Chondrocyte (in vitro differentiated cells): ENCODE measurements at regions not wholly inside any gene's neighbourhood (a gene's known extent, or its start where the extent isn't known, plus 50 kb on each side); places are given as distances from the start of the nearest gene placed in this dataset.

ENCODE experiments used
- DNase-seq: peaks from one replicate; pipeline ENCODE4 v3.0.0; 2021; ENCODE audit warnings: mixed read lengths, low spot score
- H3K27ac Mint-ChIP-seq: one replicate; pipeline ENCODE4 v1.8.0; 2021; ENCODE audit warnings: mild to moderate bottlenecking, moderate library complexity, mixed read lengths; ENCODE audit not compliant: unreplicated experiment
- H3K27me3 Mint-ChIP-seq: 2 replicates; pipeline ENCODE4 v1.8.0; 2021; ENCODE audit warnings: low read depth, mixed read lengths
- H3K36me3 Mint-ChIP-seq: 2 replicates; pipeline ENCODE4 v1.8.0; 2021; ENCODE audit warnings: low read depth, mixed read lengths
- H3K4me1 Mint-ChIP-seq: 2 replicates; pipeline ENCODE4 v1.8.0; 2021; ENCODE audit warnings: low read depth, mild to moderate bottlenecking, mixed read lengths
- H3K4me3 Mint-ChIP-seq: one replicate; pipeline ENCODE4 v1.8.0; 2021; ENCODE audit warnings: mild to moderate bottlenecking, moderate library complexity, mixed read lengths; ENCODE audit not compliant: unreplicated experiment
- H3K9me3 Mint-ChIP-seq: 2 replicates; pipeline ENCODE4 v1.8.0; 2021; ENCODE audit warnings: low read depth, mixed read lengths
- TF ChIP-seq, protein P1 (sequence below): fragments of 200-600 bp; sonication (generic); IDR thresholded peaks from 2 replicates; pipeline ENCODE4 v1.5.0; 2021; ENCODE audit warnings: antibody characterized with exemption, mild to moderate bottlenecking, moderate library complexity

DNA sequence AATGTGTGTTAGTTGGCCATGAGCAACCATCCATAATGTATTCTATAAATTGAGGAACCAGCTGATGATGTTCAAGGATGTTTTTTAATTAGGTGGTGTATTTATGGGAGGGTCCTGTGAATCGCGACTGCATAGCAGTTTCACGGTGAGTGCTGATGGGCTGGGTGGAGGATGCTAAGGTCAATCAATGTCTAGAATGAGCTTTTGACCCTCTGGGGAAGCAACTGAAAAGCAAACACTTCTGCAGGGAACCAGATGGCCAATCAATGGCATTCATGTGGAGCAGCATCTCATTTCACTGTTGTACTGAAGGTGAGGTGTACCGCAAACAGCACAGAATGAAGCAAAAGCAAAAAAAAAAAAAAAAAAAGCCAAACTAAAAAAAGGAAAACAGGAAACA lies 676.1 kb upstream of the TMEM132C start:
- no peak for DNase-seq
- Mint-ChIP-seq H3K9me3 (no peaks in the 10 kb centered on the region), H3K4me3 (no peak overlapping the region), H3K27me3 (no peaks in the 10 kb centered on the region), H3K27ac (no peak overlapping the region), H3K36me3 (no peaks in the 10 kb centered on the region), H3K4me1 (peaks cover 34% of the 10 kb centered on the region)
- TF ChIP-seq, protein P1, sequence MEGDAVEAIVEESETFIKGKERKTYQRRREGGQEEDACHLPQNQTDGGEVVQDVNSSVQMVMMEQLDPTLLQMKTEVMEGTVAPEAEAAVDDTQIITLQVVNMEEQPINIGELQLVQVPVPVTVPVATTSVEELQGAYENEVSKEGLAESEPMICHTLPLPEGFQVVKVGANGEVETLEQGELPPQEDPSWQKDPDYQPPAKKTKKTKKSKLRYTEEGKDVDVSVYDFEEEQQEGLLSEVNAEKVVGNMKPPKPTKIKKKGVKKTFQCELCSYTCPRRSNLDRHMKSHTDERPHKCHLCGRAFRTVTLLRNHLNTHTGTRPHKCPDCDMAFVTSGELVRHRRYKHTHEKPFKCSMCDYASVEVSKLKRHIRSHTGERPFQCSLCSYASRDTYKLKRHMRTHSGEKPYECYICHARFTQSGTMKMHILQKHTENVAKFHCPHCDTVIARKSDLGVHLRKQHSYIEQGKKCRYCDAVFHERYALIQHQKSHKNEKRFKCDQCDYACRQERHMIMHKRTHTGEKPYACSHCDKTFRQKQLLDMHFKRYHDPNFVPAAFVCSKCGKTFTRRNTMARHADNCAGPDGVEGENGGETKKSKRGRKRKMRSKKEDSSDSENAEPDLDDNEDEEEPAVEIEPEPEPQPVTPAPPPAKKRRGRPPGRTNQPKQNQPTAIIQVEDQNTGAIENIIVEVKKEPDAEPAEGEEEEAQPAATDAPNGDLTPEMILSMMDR = no peak

DNA sequence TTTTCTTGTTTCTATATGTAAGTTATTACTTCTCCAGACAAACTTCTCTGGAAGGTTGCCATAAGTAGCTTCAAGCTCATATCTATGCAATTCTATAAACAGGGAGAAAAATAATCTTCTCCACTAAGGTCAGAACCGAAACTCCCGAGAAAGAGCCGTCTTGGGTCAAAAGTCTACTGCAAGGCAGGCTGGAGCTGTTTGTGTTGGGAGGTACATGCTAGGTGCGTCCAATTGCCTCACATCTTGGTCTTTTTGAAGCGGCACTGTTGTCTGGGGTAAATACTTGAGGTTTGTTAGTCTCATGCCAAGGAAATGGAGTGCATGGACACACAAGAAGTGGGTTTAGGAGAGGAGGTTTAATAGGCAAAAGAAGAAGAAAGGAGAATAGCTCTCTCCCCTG lies 674.7 kb upstream of the TMEM132C start:
- Mint-ChIP-seq H3K9me3 (no peaks in the 10 kb centered on the region), H3K27me3 (no peaks in the 10 kb centered on the region), H3K27ac (no peak overlapping the region), H3K4me3 (no peak overlapping the region), H3K36me3 (no peaks in the 10 kb centered on the region), H3K4me1 (peaks cover 32% of the 10 kb centered on the region)
- DNase-seq = no peak
- TF ChIP-seq, protein P1 = no peak

DNA sequence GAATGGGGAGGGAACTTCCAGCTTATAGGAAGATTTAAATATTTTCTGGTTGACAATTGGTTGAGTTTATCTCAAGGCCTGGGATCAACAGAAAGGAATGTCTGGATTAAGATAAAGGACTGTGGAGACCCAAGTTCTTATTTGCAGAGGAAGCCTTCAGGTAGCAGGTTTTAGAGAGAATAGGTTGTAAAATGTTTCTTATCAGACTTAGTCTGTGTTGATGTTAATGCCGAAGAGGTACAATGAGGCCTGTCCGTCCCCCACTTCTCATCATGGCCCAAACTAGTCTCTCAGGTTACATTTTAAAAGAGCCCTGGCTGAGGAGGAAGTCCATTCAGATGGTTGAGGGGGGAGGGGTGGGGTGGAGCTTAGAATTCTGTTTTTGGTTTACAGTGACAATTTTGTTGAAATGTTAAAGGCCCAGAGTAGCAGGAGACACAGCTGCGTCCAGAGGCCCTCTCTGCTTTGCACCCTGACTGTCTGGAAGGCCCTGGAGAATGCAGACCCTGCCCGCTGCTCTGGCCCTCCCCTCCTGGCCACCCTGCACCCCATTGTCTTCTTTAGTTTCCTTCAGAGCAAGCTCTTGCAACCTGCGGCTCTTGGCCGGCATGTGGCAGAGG lies 672.5 kb upstream of the TMEM132C start:
- TF ChIP-seq, protein P1 = no peak
- no peaks in the 10 kb centered on the region for H3K36me3 Mint-ChIP-seq
- no peak for DNase-seq
- H3K9me3 Mint-ChIP-seq = no peaks in the 10 kb centered on the region
- H3K4me3 Mint-ChIP-seq = no peak overlapping the region
- H3K4me1 Mint-ChIP-seq = peaks cover 13% of the 10 kb centered on the region
- no peaks in the 10 kb centered on the region for H3K27me3 Mint-ChIP-seq
- no peak overlapping the region for H3K27ac Mint-ChIP-seq

DNA sequence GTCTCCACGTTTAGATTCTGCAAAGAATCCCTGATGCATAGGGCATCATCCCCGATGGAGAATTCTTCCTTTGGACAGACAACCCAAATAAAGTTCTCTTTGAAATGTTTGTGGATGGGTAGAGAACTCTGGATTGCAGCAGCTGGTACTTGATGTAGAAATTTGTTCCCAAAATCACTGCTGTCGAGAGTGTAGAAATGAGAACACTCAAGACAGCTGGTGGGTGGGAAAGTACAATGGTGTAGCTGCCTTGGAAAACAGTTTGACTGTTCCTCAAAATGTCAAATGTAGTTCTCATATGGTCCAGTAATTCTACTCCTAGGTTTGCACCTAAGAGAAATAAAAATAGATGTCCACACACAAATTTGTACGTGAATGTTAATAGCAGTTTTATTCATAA lies 671.5 kb upstream of the TMEM132C start:
- no peak for DNase-seq
- Mint-ChIP-seq H3K4me1 (peaks cover 14% of the 10 kb centered on the region), H3K9me3 (no peaks in the 10 kb centered on the region), H3K4me3 (no peak overlapping the region), H3K27me3 (no peaks in the 10 kb centered on the region), H3K36me3 (no peaks in the 10 kb centered on the region), H3K27ac (no peak overlapping the region)
- TF ChIP-seq, protein P1 = no peak

DNA sequence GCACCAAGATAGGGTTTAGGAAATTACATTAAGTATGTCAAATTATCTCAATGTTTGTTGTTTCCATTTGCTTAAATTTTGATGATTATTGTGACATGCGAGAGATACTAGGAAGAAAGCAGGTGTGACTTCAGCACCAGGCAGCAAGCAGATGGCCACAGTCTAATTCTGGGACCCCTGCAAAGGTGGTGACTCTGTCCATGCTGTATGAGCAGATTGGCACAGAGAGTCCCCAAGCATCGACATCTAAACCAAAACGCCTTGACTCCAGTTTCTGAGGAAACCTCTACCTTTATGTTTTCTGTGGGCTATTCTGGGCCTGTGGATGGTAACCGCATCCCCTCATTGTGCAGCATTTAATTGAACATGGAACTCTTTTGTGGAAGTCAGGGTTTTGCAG lies 670.1 kb upstream of the TMEM132C start:
- TF ChIP-seq, protein P1 = no peak
- H3K9me3 Mint-ChIP-seq = no peaks in the 10 kb centered on the region

More for the DNA sequence above, 670.1 kb upstream of the TMEM132C start:
- Mint-ChIP-seq H3K36me3 (no peaks in the 10 kb centered on the region), H3K27me3 (no peaks in the 10 kb centered on the region), H3K4me1 (peaks cover 13% of the 10 kb centered on the region), H3K27ac (no peak overlapping the region), H3K4me3 (no peak overlapping the region)
- no peak for DNase-seq
